SK-N-MC (cell line): ENCODE measurements at regions not wholly inside any gene's neighbourhood (a gene's known extent, or its start where the extent isn't known, plus 50 kb on each side); places are given as distances from the start of the nearest gene placed in this dataset.

Experiments
- EZH2 ChIP-seq: fragments of 200-600 bp; sonication (generic); IDR thresholded peaks from one replicate; pipeline ENCODE4 v1.6.1; 2017; ENCODE audit warnings: antibody characterized with exemption
- FOXP2 ChIP-seq: optimal IDR thresholded peaks from 2 replicates; pipeline ENCODE3; 2011; ENCODE audit warnings: mild to moderate bottlenecking, moderate library complexity; ENCODE audit not compliant: insufficient read depth; ENCODE audit errors: extremely low read length, control extremely low read depth
- POLR2AphosphoS5 ChIP-seq: IDR thresholded peaks from 2 replicates; pipeline ENCODE4 v1.6.1; 2012; ENCODE audit warnings: mild to moderate bottlenecking, low read depth, low read length, borderline replicate concordance

- TF ChIP-seq FOXP2 (no peak), EZH2 (no peak), POLR2AphosphoS5 (no peak)
Measured at GRCh38 chr20:17024513-17025119, 202.2 kb upstream of the PCSK2 start.
